ENCODE measurements at regions not wholly inside any gene's neighbourhood (a gene's known extent, or its start where the extent isn't known, plus 50 kb on each side); places are given as distances from the start of the nearest gene placed in this dataset.

DNA sequence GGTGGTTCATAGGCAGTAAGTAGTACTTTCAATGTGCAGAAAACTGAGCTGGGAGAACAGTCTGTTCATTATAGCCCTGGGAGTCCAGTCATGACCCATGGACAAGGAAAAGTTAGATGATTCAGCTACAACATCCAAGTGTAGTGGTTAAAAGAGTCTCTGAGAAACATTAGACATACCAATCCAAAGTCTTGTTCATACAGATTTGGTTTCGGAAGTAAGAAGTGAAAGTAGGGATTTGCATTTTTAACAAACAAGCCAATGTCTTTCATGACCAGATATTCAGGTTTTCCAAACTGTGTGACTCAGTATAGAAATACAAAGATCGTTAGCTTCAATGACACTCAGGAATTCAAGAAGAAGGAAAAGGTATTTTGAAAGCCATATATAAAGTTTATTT lies 345.3 kb downstream of the SLITRK1 start:
- TF ChIP-seq, protein P1, sequence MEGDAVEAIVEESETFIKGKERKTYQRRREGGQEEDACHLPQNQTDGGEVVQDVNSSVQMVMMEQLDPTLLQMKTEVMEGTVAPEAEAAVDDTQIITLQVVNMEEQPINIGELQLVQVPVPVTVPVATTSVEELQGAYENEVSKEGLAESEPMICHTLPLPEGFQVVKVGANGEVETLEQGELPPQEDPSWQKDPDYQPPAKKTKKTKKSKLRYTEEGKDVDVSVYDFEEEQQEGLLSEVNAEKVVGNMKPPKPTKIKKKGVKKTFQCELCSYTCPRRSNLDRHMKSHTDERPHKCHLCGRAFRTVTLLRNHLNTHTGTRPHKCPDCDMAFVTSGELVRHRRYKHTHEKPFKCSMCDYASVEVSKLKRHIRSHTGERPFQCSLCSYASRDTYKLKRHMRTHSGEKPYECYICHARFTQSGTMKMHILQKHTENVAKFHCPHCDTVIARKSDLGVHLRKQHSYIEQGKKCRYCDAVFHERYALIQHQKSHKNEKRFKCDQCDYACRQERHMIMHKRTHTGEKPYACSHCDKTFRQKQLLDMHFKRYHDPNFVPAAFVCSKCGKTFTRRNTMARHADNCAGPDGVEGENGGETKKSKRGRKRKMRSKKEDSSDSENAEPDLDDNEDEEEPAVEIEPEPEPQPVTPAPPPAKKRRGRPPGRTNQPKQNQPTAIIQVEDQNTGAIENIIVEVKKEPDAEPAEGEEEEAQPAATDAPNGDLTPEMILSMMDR (IDR thresholded peaks at IDR 0.05; ENCODE audit: low read depth, low read length), result no peak
- H3K4me3 ChIP-seq (ENCODE audit: low read depth, low read length), result no peak overlapping the region

DNA sequence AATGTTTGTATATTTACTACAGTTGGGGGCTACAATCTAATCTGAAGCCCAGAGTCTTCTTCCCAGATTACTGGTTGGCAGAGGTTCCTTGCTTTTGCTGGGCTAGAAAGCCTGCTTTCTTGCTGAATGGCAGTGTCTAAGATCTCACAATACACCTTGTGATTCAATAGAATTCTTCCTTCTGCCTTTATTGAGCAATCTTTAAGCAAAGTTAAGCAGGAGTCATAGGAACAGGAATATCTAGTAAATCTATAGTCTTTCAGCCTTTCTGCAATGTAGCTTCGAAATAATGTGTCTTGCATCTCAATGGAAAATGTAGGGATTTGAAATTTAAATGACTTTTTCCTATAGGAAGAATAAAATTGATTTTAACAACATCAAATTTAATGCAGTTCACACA lies 346.1 kb downstream of the SLITRK1 start:
- TF ChIP-seq, protein P1 (IDR thresholded peaks at IDR 0.05; ENCODE audit: low read depth, low read length), result no peak
- H3K4me3 ChIP-seq (ENCODE audit: low read depth, low read length), result no peak overlapping the region

DNA sequence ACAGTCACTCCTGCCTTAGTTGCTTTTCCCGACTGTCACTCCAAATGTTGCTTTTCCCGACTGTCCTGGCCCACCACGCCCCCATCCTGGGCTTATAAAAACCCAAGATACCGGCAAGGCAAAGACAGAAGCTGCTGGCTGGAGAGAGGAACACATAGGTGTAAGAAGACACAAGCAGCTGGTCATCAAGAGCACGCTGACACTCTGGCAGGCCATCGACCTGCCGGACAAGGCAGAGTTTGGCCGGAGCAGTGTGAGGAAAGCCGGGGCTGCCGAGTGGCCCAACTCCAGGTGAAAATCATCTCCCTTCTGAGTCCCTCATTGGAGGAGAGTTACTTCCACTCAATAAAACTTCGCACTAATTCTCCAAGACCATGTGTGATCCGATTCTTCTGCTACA lies 349.5 kb downstream of the SLITRK1 start:
- TF ChIP-seq, protein P1 (IDR thresholded peaks at IDR 0.05; ENCODE audit: low read depth, low read length), result no peak
- H3K4me3 ChIP-seq (ENCODE audit: low read depth, low read length), result no peak overlapping the region

DNA sequence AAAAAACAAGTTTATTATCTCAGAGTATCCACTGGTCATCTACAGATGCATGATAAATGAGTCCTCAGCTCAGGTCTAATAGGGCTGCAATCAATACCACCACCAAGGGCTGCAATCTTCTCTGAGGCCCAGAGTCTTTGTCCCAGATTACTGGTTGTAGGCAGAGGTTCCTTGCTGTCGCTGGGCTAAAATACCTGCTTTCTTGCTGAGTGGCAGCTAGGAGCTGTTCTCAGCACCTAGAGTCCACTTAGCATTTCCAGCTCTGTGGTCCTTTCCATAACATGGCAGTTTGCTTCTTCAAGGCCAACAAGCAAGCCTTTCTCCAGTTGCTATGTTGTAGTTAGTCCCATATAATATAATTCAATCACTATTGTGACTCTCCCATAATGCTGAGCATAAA lies 351.3 kb downstream of the SLITRK1 start:
- TF ChIP-seq, protein P1 (IDR thresholded peaks at IDR 0.05; ENCODE audit: low read depth, low read length), result no peak
- H3K4me3 ChIP-seq (ENCODE audit: low read depth, low read length), result no peak overlapping the region

DNA sequence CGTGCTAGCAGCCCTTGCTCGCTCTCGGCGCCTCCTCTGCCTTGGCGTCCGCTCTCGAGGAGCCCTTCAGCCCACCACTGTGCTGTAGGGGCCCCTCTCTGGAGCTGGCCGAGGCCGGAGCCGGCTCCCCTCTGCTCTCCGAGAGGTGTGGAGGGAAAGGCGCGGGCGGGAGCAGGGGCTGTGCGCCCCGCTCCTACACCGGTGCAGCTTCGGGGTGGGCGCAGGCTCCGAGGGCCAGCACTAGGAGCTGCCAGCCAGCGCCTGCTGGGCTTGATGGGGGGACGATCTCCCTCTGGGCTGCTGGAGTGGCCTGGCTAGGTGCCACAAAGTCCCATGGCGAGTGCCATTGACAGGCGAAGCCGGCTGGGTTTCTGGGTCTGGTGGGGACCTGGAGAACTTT lies 365.5 kb downstream of the SLITRK1 start:
- no peak overlapping the region for H3K4me3 ChIP-seq (ENCODE audit: low read depth, low read length)
- TF ChIP-seq, protein P1 (IDR thresholded peaks at IDR 0.05; ENCODE audit: low read depth, low read length), result no peak

DNA sequence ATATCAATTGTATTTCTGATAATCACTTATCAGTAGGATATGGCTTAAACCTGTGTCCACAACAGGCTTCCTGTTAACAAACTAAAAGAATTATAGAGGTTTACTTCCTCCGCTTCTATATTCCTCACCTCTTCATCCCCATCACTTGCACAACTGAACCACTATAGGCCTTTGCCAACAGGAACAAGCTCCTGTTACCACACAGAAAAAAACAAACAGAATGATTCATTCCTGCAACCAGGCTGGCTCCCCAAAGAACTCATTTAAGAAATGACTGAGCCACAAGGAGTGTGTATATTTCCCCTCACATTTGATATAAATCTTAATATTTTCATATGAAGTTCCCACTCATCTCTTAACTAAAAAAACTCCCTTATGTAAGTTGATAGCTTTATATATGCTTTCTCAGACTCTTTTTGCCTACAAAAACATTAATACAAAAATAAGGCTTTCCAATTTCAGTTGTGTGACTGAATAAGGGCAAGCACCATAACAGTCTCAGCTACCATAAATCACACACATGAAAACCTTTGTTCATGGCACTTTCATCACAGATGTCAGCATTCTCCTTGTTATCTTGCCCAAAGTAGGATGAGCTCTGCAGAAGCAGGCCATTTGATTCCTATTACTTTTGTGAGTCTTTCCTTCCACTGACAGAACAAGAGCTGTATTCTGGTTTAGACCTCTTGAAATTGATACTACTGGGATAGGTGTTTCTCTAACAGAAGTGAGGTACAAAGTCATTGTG lies 366.8 kb downstream of the SLITRK1 start:
- TF ChIP-seq, protein P1 (IDR thresholded peaks at IDR 0.05; ENCODE audit: low read depth, low read length), result no peak
- H3K4me3 ChIP-seq (ENCODE audit: low read depth, low read length), result no peak overlapping the region

DNA sequence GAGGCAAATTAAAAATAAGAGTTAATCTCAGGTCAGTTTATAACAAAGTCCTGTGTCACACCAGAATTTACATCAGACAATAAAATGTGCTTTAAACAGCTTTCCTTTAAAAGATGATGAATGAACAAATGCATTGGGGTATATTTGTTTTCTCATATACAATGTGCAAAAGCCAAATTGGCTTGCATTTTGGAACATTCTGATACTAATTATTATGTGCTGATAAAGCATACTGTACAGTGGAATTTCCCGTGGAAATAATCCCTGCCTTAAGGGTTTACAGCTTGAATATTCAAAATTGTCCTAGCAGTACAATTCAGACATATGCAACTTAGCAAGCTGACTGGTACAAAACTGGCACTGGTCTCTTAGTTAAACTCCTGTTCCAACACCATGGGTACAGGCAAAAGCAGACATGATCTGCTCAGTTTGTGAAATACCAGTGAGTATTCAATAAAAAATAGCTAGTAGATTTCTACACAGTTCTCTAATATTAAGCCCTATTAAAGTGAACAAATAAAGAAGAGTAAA lies 373.4 kb downstream of the SLITRK1 start:
- H3K4me3 ChIP-seq (ENCODE audit: low read depth, low read length), result no peak overlapping the region
- TF ChIP-seq, protein P1 (IDR thresholded peaks at IDR 0.05; ENCODE audit: low read depth, low read length), result no peak

Data from WI38 (cell line).